GM23248 (cell line): ENCODE measurements at regions not wholly inside any gene's neighbourhood (a gene's known extent, or its start where the extent isn't known, plus 50 kb on each side); places are given as distances from the start of the nearest gene placed in this dataset.

Source experiments
- DNase-seq: peaks from one replicate; pipeline ENCODE4 v3.0.0-alpha.2; 2015
- H2AFZ ChIP-seq: fragments of 200-600 bp; sonication (generic); 2 replicates; pipeline ENCODE4 v1.6.1; 2016; ENCODE audit warnings: antibody characterized with exemption
- H3F3A ChIP-seq: fragments of 200-600 bp; sonication (generic); 2 replicates; pipeline ENCODE4 v1.6.1; 2016; ENCODE audit warnings: mild to moderate bottlenecking, antibody characterized with exemption, mixed run types; ENCODE audit not compliant: insufficient read depth
- H3K27ac ChIP-seq: fragments of 200-600 bp; sonication (generic); 2 replicates; pipeline ENCODE4 v1.5.1; 2016; ENCODE audit warnings: mild to moderate bottlenecking
- H3K27me3 ChIP-seq: fragments of 200-600 bp; sonication (generic); replicated peaks from 2 replicates; pipeline ENCODE4 v1.6.1; 2016; ENCODE audit warnings: mild to moderate bottlenecking; ENCODE audit not compliant: insufficient read depth
- H3K36me3 ChIP-seq: fragments of 200-600 bp; sonication (generic); 2 replicates; pipeline ENCODE4 v1.6.1; 2016; ENCODE audit warnings: low read depth, mild to moderate bottlenecking
- H3K4me1 ChIP-seq: fragments of 200-600 bp; sonication (generic); 2 replicates; pipeline ENCODE4 v1.6.1; 2016; ENCODE audit warnings: mild to moderate bottlenecking; ENCODE audit not compliant: insufficient read depth
- H3K4me2 ChIP-seq: fragments of 200-600 bp; sonication (generic); one replicate; pipeline ENCODE4 v1.6.1; 2016; ENCODE audit warnings: mild to moderate bottlenecking; ENCODE audit not compliant: unreplicated experiment
- H3K4me3 ChIP-seq: fragments of 200-600 bp; sonication (generic); 2 replicates; pipeline ENCODE4 v1.5.1; 2016; ENCODE audit warnings: mild to moderate bottlenecking
- H3K79me2 ChIP-seq: fragments of 200-600 bp; sonication (generic); 2 replicates; pipeline ENCODE4 v1.6.1; 2016; ENCODE audit warnings: mild to moderate bottlenecking; ENCODE audit not compliant: insufficient read depth
- H3K9ac ChIP-seq: fragments of 200-600 bp; sonication (generic); 2 replicates; pipeline ENCODE4 v1.6.1; 2016; ENCODE audit warnings: mild to moderate bottlenecking
- H3K9me2 ChIP-seq: fragments of 200-600 bp; sonication (generic); 2 replicates; pipeline ENCODE4 v1.6.1; 2016; ENCODE audit warnings: mixed run types, mild to moderate bottlenecking, moderate library complexity; ENCODE audit not compliant: insufficient read depth
- H3K9me3 ChIP-seq: fragments of 200-600 bp; sonication (generic); one replicate; pipeline ENCODE4 v1.6.1; 2017; ENCODE audit warnings: low read depth
- H4K20me1 ChIP-seq: fragments of 200-600 bp; sonication (generic); 2 replicates; pipeline ENCODE4 v1.6.0; 2016; ENCODE audit not compliant: insufficient read depth
- EZH2 ChIP-seq: fragments of 200-600 bp; sonication (generic); IDR thresholded peaks from 2 replicates; pipeline ENCODE4 v1.6.1; 2018; ENCODE audit warnings: antibody characterized with exemption, mild to moderate bottlenecking; ENCODE audit not compliant: insufficient read depth, poor library complexity, severe bottlenecking
- EZH2phosphoT487 ChIP-seq: fragments of 200-600 bp; sonication (generic); IDR thresholded peaks from 2 replicates; pipeline ENCODE4 v1.6.1; 2018; ENCODE audit warnings: antibody characterized with exemption, moderate library complexity, mild to moderate bottlenecking, low read depth; ENCODE audit not compliant: insufficient read depth
- WGBS, 2 experiments: methylation state at CpG; one replicate each; pipeline ENCODE4 v1.1.6; 2015 to 2017; ENCODE audit warnings: low lambda C conversion rate in 2 of 2, low coverage in 1 of 2; ENCODE audit errors: missing lambda C conversion rate in 2 of 2; 5-methylcytosine and 5-hydroxymethylcytosine counted together
- in situ Hi-C: fragments of 300-500 bp; cut with MboI; formaldehyde crosslinking; loops from 2 replicates; pipeline ENCODE4 v1.15.0; 2020

GRCh38 chr7:1378610-1379601 lies 80.4 kb downstream of the MICALL2 start:
- Histone ChIP-seq H3K27me3 (peaks cover 20% of the 10 kb centered on the region), H3K27ac (no peak overlapping the region), H3K9me3 (no peaks in the 10 kb centered on the region), H3K9me2 (no peaks in the 10 kb centered on the region), H4K20me1 (no peaks in the 10 kb centered on the region), H3K4me3 (no peak overlapping the region), H3F3A (no peaks in the 10 kb centered on the region), H3K9ac (no peak overlapping the region), H2AFZ (no peak overlapping the region), H3K4me1 (no peaks in the 10 kb centered on the region), H3K4me2 (no peak overlapping the region), H3K36me3 (no peaks in the 10 kb centered on the region), H3K79me2 (no peaks in the 10 kb centered on the region)
- DNase-seq, result no peak
- no peak for TF ChIP-seq EZH2
- TF ChIP-seq EZH2phosphoT487, result no peak
- 65 to 68% methylated on average over 3 of the region's 3 CpGs for WGBS, 2 experiments
- in situ Hi-C loops, result no loop called here

- no peaks in the 10 kb centered on the region for H3K36me3 ChIP-seq
- WGBS, 2 experiments, result 69 to 74% methylated on average over 15 of the region's 15 CpGs
- TF ChIP-seq EZH2 (no peak), EZH2phosphoT487 (no peak)
- no peaks in the 10 kb centered on the region for H3K9me3 ChIP-seq
- H3K9ac ChIP-seq, result no peak overlapping the region
- peaks cover 28% of the 10 kb centered on the region for H3K27me3 ChIP-seq
- H4K20me1 ChIP-seq, result no peaks in the 10 kb centered on the region
- no peaks in the 10 kb centered on the region for H3K4me1 ChIP-seq
- H2AFZ ChIP-seq, result no peak overlapping the region
- no peaks in the 10 kb centered on the region for H3K9me2 ChIP-seq
- no peak overlapping the region for H3K27ac ChIP-seq
- in situ Hi-C loops, result no loop called here
- no peak for DNase-seq
- H3K79me2 ChIP-seq, result no peaks in the 10 kb centered on the region
- H3F3A ChIP-seq, result no peaks in the 10 kb centered on the region
- no peak overlapping the region for H3K4me3 ChIP-seq
- no peak overlapping the region for H3K4me2 ChIP-seq
These were observed 78.9 kb downstream of the MICALL2 start for GRCh38 chr7:1380231-1380815.

- Histone ChIP-seq H2AFZ (no peak overlapping the region), H3K4me1 (no peaks in the 10 kb centered on the region), H3K9me3 (no peaks in the 10 kb centered on the region), H3F3A (no peaks in the 10 kb centered on the region), H3K9me2 (no peaks in the 10 kb centered on the region), H3K4me3 (no peak overlapping the region), H4K20me1 (no peaks in the 10 kb centered on the region), H3K9ac (no peak overlapping the region), H3K27ac (no peak overlapping the region), H3K79me2 (no peaks in the 10 kb centered on the region), H3K27me3 (peaks cover 22% of the 10 kb centered on the region), H3K36me3 (no peaks in the 10 kb centered on the region), H3K4me2 (no peak overlapping the region)
- no peak for DNase-seq
- WGBS, 2 experiments, result 50 to 53% methylated on average over 18 of the region's 18 CpGs
- in situ Hi-C loops, result no loop called here
- TF ChIP-seq EZH2 (no peak), EZH2phosphoT487 (no peak)
These were observed 78.3 kb downstream of the MICALL2 start for GRCh38 chr7:1380821-1381580.
